ENCODE measurements at regions not wholly inside any gene's neighbourhood (a gene's known extent, or its start where the extent isn't known, plus 50 kb on each side); places are given as distances from the start of the nearest gene placed in this dataset.

DNA sequence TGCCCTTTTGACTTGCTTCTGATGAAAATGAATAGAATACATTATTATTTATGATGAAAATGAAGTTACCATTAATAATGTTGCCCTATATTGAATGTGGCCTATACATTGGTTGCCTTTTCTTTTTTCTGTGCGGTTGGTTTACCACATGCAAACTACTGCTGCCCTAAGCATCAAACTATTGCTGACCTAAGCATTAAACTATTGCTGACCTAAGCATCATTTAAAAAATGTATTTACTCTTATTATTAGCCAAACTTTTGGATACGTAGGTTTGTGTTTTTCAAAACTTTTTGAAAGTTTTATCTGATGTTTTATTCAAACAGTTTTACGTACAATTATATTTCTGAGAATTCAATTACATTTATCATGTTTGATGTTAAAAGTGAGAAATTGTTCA, 76.0 kb upstream of the CDH10 start:
- Histone ChIP-seq H3K9ac (ENCODE audit: low read length) (no peak overlapping the region), H3K9me3 (ENCODE audit: control insufficient read depth, low read length) (no peaks in the 10 kb centered on the region)
- no peak for DNase-seq (ENCODE audit: low read depth)

DNA sequence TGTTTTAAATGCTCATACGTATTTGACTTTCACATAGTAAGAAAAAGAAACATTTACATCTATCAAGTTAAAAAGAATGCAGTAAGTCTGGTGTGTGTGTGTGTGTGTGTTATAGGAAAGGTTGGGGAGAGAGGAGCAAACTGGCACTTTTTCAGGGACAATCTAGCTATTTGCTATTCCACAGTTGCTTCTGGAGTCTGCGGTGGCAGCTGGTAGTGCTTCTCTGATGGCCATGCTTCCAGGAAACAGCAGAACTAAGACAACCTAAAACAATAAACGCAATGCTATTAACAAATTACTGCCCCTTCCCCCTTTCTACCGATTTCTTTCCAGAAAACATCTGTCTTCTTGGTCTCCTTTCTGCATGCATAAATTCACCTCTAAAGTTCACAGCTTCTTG, 70.0 kb upstream of the CDH10 start:
- Histone ChIP-seq H3K4me3 (ENCODE audit: low read length) (no peak overlapping the region), H3K27me3 (replicated peaks; ENCODE audit: control insufficient read depth, insufficient read depth, low read length) (no peaks in the 10 kb centered on the region), H3K9ac (ENCODE audit: low read length) (no peak overlapping the region), H3K4me1 (ENCODE audit: control insufficient read depth, insufficient read depth, low read length) (no peaks in the 10 kb centered on the region), H3K36me3 (ENCODE audit: control insufficient read depth, insufficient read depth, low read length, severe bottlenecking) (no peaks in the 10 kb centered on the region), H3K9me3 (ENCODE audit: control insufficient read depth, low read length) (peaks cover 3% of the 10 kb centered on the region)
- peak; percentile 7 for DNase-seq (ENCODE audit: low read depth)

More for the DNA sequence above, 76.0 kb upstream of the CDH10 start:
- H3K4me3 ChIP-seq (ENCODE audit: low read length) = no peak overlapping the region
- H3K27me3 ChIP-seq (replicated peaks; ENCODE audit: control insufficient read depth, insufficient read depth, low read length) = no peaks in the 10 kb centered on the region
- H3K4me1 ChIP-seq (ENCODE audit: control insufficient read depth, insufficient read depth, low read length) = no peaks in the 10 kb centered on the region
- no peaks in the 10 kb centered on the region for H3K36me3 ChIP-seq (ENCODE audit: control insufficient read depth, insufficient read depth, low read length, severe bottlenecking)

DNA sequence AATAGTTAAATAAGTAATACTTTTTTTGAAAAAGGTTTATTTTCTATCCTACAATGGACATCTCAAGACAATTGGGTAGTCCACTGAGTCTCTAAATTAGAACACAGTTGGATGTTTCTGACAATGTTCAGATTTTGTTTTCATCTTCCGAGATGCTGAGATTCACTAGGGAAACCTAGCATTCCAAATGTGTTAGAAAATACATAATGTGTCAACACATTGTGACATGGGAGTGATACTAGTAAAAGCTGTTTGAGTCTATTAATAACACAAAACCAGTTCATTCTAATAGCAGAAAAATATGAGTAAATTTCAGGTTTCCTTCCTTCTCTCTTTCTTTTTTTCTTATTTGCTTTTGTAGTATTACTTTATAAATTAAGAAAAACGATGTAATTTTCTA, 68.2 kb upstream of the CDH10 start:
- H3K9ac ChIP-seq (ENCODE audit: low read length) = no peak overlapping the region
- H3K4me3 ChIP-seq (ENCODE audit: low read length) = no peak overlapping the region
- H3K27me3 ChIP-seq (replicated peaks; ENCODE audit: control insufficient read depth, insufficient read depth, low read length) = no peaks in the 10 kb centered on the region
- H3K36me3 ChIP-seq (ENCODE audit: control insufficient read depth, insufficient read depth, low read length, severe bottlenecking) = no peaks in the 10 kb centered on the region
- H3K4me1 ChIP-seq (ENCODE audit: control insufficient read depth, insufficient read depth, low read length) = no peaks in the 10 kb centered on the region
- DNase-seq (ENCODE audit: low read depth) = no peak
- H3K9me3 ChIP-seq (ENCODE audit: control insufficient read depth, low read length) = peaks cover 4% of the 10 kb centered on the region

DNA sequence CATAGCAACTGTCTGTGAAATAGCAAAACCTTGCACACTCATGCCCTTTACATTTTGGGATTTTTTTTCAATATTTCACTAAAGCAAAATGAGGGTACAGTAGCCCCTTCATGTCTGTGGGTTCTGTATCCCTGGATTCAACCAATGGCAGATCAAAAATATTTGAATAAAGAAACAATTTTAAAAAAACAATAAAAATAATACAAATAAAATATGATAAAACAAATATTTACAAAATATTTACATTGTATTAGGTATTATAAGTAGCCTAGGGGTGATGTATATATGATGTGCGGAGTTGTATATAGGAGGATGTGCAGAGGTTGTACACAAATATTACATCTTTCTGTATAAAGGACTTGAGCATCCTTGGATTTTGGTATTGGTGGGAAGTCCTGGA, 67.3 kb upstream of the CDH10 start:
- no peak overlapping the region for H3K9ac ChIP-seq (ENCODE audit: low read length)

DNA sequence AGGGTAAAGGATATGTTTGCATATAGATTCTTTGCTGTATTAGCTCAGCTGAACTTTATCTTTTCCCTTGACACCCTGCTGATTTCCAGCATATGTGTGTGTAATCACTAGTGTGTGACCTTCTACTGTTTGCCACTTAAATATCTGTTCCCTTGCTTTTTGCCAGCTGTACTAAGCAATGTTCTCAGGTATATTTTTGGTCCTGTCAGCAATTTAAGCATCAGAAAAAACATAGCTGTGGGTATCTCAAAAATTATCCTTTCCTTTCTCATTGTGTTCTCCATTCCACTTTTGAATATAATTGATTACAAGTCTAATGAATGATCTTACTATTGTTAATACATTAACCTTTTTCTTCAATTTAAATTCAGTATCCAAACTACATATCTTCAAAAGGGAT, 59.2 kb upstream of the CDH10 start:
- no peaks in the 10 kb centered on the region for H3K9me3 ChIP-seq (ENCODE audit: control insufficient read depth, low read length)
- no peaks in the 10 kb centered on the region for H3K36me3 ChIP-seq (ENCODE audit: control insufficient read depth, insufficient read depth, low read length, severe bottlenecking)
- no peak overlapping the region for H3K9ac ChIP-seq (ENCODE audit: low read length)
- no peak for DNase-seq (ENCODE audit: low read depth)
- H3K4me3 ChIP-seq (ENCODE audit: low read length) = no peak overlapping the region
- H3K27me3 ChIP-seq (replicated peaks; ENCODE audit: control insufficient read depth, insufficient read depth, low read length) = no peaks in the 10 kb centered on the region
- no peaks in the 10 kb centered on the region for H3K4me1 ChIP-seq (ENCODE audit: control insufficient read depth, insufficient read depth, low read length)

More for the DNA sequence above, 67.3 kb upstream of the CDH10 start:
- H3K9me3 ChIP-seq (ENCODE audit: control insufficient read depth, low read length) = peaks cover 4% of the 10 kb centered on the region
- no peaks in the 10 kb centered on the region for H3K4me1 ChIP-seq (ENCODE audit: control insufficient read depth, insufficient read depth, low read length)
- no peak for DNase-seq (ENCODE audit: low read depth)
- no peaks in the 10 kb centered on the region for H3K36me3 ChIP-seq (ENCODE audit: control insufficient read depth, insufficient read depth, low read length, severe bottlenecking)
- no peak overlapping the region for H3K4me3 ChIP-seq (ENCODE audit: low read length)
- H3K27me3 ChIP-seq (replicated peaks; ENCODE audit: control insufficient read depth, insufficient read depth, low read length) = no peaks in the 10 kb centered on the region
